Mucosa of descending colon (tissue), 3 donors: ENCODE measurements at regions not wholly inside any gene's neighbourhood (a gene's known extent, or its start where the extent isn't known, plus 50 kb on each side); places are given as distances from the start of the nearest gene placed in this dataset.

Source experiments
- ATAC-seq: fragments of 200-7000 bp; cut with Tn5 transposase; one replicate; pipeline ENCODE4 v1.9.1; 2020; ENCODE audit warnings: mild to moderate bottlenecking, moderate library complexity
- DNase-seq, 3 donors: peaks; one replicate each; pipeline ENCODE4 v3.0.0-alpha.2; 2020
- H3K36me3 ChIP-seq: fragments of 200-600 bp; one replicate; pipeline ENCODE4 v1.8.0; 2021; ENCODE audit warnings: low read depth, mild to moderate bottlenecking
- H3K4me1 ChIP-seq: fragments of 200-600 bp; one replicate; pipeline ENCODE4 v1.8.0; 2021; ENCODE audit warnings: low read depth, mild to moderate bottlenecking
- H3K4me3 ChIP-seq: fragments of 200-600 bp; one replicate; pipeline ENCODE4 v1.8.0; 2021; ENCODE audit warnings: mild to moderate bottlenecking
- H3K9me3 ChIP-seq: fragments of 200-600 bp; one replicate; pipeline ENCODE4 v1.8.0; 2021; ENCODE audit warnings: mild to moderate bottlenecking
- CTCF ChIP-seq: fragments of 200-600 bp; IDR thresholded peaks from one replicate; pipeline ENCODE4 v1.8.0; 2022; ENCODE audit warnings: antibody characterized with exemption, mild to moderate bottlenecking
- intact Hi-C, 2 donors: fragments of 100-400 bp; cut with DNase I in 1 of 2; cut with micrococcal nuclease in 1 of 2; formaldehyde crosslinking; loops; one replicate each; pipeline versions ENCODE4 v1.11.0 to v1.11.1; 2022; cut with DNase I, micrococcal nuclease
- donor health status: DM: no; HTN: no; CAD: no; lungs with moderate emphysema.
- donor health status: DM: no; HTN: no; CAD: no.
- donor health status: DM: no; HTN: yes; CAD: no.

- Histone ChIP-seq H3K36me3 (no peaks in the 10 kb centered on the region), H3K9me3 (no peaks in the 10 kb centered on the region), H3K4me1 (peaks cover 2% of the 10 kb centered on the region), H3K4me3 (no peak overlapping the region)
- no peak for DNase-seq
- intact Hi-C loops, result no loop called here
- ATAC-seq, result no peak
- TF ChIP-seq CTCF, result no peak
Observed at GRCh38 chr15:62941699-62942098, 100.8 kb upstream of the TPM1 start.

GRCh38 chr15:62942428-62942827, 100.1 kb upstream of the TPM1 start:
- Histone ChIP-seq H3K4me3 (no peak overlapping the region), H3K9me3 (no peaks in the 10 kb centered on the region), H3K4me1 (peaks cover 2% of the 10 kb centered on the region), H3K36me3 (no peaks in the 10 kb centered on the region)
- DNase-seq (no peak), ATAC-seq (no peak)
- no peak for TF ChIP-seq CTCF
- intact Hi-C loops, result no loop called here

- ATAC-seq (no peak), DNase-seq (no peak)
- intact Hi-C loops, result no loop called here
- Histone ChIP-seq H3K36me3 (no peaks in the 10 kb centered on the region), H3K9me3 (no peaks in the 10 kb centered on the region), H3K4me1 (peaks cover 2% of the 10 kb centered on the region), H3K4me3 (no peak overlapping the region)
- no peak for TF ChIP-seq CTCF
Observed at GRCh38 chr15:62945063-62945462, 97.5 kb upstream of the TPM1 start.

GRCh38 chr15:62945760-62946159, 96.8 kb upstream of the TPM1 start:
- TF ChIP-seq CTCF, result no peak
- DNase-seq (no peak), ATAC-seq (no peak)
- Histone ChIP-seq H3K36me3 (no peaks in the 10 kb centered on the region), H3K4me1 (peaks cover 2% of the 10 kb centered on the region), H3K4me3 (no peak overlapping the region), H3K9me3 (no peaks in the 10 kb centered on the region)
- intact Hi-C loops, result no loop called here

- ATAC-seq (no peak), DNase-seq (no peak)
- intact Hi-C loops, result no loop called here
- Histone ChIP-seq H3K4me1 (no peaks in the 10 kb centered on the region), H3K9me3 (no peaks in the 10 kb centered on the region), H3K4me3 (no peak overlapping the region), H3K36me3 (no peaks in the 10 kb centered on the region)
- TF ChIP-seq CTCF, result no peak
Observed at GRCh38 chr15:62946940-62947339, 95.6 kb upstream of the TPM1 start.

- no peak for DNase-seq
- ATAC-seq, result no peak
- Histone ChIP-seq H3K4me1 (no peaks in the 10 kb centered on the region), H3K9me3 (no peaks in the 10 kb centered on the region), H3K4me3 (no peak overlapping the region), H3K36me3 (no peaks in the 10 kb centered on the region)
- TF ChIP-seq CTCF, result no peak
- intact Hi-C loops, result no loop called here
Observed at GRCh38 chr15:62950462-62950931, 92.0 kb upstream of the TPM1 start.
